GM19438 (cell line): ENCODE measurements at regions not wholly inside any gene's neighbourhood (a gene's known extent, or its start where the extent isn't known, plus 50 kb on each side); places are given as distances from the start of the nearest gene placed in this dataset.

Experiments
- ATAC-seq: cut with Tn5 transposase; IDR thresholded peaks from one replicate; pipeline ENCODE4 v1.9.1; 2021; ENCODE audit warnings: low read depth; ENCODE audit not compliant: unreplicated experiment

GRCh38 chr20:10857352-10858070 is 183.7 kb upstream of the JAG1 start:
- no peak for ATAC-seq

GRCh38 chr20:10861090-10861489 is 187.3 kb upstream of the JAG1 start:
- ATAC-seq: no peak

- ATAC-seq: no peak
Observed at GRCh38 chr20:10861619-10862018, 187.8 kb upstream of the JAG1 start.

DNA sequence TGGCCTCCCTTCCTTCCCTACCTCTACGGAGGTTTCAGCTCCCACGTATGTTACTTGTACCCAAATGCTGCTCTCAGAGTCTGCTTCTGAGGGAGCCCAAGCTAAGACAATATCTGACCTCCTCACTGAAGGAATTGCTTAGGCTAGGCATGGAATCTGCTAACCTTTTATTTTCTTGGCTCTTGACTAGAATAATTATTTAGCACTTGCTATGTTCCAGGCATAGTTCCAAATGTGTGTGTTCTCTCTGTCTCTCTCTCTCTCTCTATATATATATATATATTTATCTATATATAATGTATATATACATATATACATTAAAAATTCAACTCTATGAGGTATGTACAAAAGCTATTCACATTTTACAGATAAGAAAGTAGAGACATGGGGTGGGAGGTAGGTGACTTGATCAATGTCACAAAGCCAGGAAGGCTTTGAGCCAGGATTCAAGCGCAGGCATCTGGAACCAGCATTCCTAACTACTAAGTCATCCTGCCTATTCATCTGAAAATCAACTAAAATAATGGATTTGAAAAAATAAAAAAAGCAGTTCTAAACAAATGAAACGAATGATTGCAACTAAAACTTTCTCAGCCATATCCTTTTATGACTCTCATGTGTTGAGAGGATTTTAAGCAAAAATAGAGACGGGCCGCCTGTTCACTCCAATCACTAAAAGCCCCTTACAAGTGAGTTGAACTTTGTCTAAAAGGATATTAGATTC is 189.7 kb upstream of the JAG1 start:
- no peak for ATAC-seq

DNA sequence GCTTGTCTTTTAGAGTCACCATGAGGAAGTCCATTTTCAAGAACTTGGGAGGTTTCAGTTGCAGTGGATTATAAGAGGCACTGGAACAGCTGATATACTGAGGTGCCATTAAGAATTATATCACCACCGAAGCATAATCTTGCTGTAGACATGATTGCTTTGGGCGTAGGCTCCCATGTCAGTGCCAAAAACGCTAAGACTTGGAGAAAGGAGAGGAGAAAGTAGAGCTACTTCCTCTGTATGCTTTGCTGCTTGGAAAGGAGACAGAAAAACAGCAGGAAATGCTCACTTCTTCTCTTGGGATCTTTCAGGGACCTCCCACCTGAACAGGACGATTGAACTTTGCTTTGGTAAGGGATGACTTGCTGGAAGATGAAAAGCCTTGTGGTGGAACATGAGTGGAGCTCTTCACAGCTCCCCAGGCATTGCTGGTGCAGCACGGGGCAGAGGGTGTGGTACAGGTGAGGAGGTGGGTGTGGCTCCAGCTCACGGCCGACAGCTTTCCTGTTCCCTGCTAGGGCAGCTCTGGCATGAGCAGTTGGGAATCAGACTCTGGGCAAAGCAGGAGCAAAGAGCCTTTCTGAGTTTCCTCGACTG is 190.4 kb upstream of the JAG1 start:
- no peak for ATAC-seq

- ATAC-seq: no peak
Observed at GRCh38 chr20:10868299-10868698, 194.5 kb upstream of the JAG1 start.

DNA sequence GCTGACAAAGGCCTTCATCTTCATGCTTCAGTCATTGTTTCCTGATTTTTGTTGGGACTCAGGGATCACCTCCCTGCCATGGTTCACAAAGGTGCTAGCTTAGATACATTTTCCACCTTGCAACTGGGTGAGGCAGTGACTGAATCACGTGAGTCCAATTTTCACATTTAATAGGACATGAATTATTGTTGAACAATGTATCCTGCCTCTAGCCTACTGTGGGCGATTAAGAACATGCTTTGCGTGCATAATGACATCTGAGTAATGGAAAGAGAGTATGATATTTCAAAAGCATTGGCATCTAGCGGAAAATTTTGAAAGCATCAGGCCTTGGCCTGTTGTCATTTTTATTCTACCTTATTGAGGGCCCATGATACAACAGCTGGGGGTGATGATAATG is 199.2 kb upstream of the JAG1 start:
- ATAC-seq: no peak

- no peak for ATAC-seq
Observed at GRCh38 chr20:10875653-10876052, 201.9 kb upstream of the JAG1 start.

DNA sequence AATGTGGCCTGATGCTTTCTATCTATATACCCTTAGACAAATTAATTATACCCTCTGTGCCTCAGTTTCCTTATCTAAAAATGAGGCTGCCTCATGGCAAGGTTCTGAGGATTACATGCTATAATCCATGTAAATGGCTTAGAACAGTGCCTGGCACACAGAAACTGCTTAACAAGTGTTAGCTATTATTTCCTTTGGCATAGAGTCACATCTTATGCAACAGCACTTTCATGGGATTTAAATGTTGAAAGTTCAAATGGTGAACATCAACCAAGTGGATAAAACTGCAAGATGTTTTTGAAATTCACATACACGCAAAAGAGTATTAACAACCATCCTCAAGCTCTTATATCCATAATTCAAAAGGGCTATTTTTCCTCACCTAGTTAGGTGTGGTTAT is 202.8 kb upstream of the JAG1 start:
- no peak for ATAC-seq

DNA sequence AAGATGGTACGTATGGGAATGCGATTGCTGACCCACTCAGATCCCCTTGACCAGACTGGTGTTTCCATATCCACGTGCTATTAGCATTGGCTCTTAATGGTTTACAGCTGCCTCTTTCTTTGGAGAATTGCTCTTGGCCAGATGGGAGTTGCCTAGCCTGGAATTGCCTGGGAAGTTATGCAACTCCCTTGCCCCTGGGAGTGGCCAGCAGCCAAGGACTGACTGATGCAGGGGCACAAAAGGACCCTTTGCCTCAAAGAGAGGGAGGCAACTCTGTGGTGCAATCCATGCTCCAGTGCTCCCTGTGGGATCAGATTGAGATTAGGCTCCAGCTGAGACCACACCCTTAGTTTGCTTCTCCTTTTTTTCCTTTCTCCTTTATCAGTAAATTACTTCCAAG is 203.5 kb upstream of the JAG1 start:
- ATAC-seq: no peak

DNA sequence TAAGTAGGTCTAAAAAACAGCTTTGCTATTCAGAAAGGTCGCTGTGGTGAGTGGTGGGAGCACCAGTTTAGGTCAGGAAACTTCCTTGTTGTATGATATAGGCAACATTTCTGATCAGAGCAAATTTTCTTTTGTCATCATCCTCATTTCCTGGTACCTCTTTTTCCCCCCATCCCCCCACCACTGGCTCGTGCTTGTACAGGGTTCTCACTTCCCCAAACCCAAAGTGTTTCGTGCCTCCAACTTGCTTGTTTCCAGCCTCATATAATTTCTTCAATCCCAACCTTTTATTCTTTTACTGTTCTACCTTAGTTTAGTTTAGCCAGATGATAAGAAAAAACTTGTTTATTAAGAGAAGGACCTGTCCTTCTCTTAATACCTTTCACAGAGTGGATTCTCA is 209.4 kb upstream of the JAG1 start:
- no peak for ATAC-seq

DNA sequence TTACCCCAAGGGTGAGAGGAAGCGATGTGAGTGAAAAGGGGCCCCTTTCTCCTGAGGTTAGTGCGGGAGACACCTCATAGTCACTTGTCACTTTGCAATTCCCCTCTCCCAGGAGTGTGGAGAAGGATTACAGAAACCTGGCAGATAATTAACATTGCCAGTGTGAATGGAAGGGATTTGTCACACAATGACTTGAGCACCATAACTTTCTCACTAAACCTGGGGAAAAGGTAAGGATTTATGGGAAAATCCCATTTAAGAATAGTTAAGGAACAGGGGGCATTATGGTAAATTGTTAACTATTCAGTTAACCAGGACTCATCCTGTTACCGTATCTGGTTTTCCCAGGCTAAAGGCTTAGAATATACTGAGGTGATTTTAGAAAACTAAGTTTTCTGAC is 219.5 kb upstream of the JAG1 start:
- no peak for ATAC-seq

- no peak for ATAC-seq
Observed at GRCh38 chr20:10897336-10897735, 223.5 kb upstream of the JAG1 start.

DNA sequence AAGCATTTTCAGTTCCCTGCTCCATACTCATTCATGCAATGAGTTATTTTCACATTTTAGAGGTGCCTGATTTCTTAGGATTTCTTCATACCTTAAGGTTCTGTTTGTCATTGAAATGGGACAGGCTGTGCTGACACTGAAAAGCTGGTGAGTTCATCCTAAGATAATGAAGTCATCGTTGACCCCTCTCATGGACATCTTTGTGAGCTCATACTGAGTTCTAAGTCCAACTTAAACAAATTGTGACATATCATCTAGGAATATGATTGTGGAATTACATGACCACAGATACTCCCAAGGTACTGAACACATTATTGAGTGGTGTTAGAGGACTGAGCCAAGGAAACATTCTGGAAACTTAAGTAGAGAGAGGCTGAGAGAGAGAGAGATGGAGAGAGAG is 224.8 kb upstream of the JAG1 start:
- no peak for ATAC-seq

DNA sequence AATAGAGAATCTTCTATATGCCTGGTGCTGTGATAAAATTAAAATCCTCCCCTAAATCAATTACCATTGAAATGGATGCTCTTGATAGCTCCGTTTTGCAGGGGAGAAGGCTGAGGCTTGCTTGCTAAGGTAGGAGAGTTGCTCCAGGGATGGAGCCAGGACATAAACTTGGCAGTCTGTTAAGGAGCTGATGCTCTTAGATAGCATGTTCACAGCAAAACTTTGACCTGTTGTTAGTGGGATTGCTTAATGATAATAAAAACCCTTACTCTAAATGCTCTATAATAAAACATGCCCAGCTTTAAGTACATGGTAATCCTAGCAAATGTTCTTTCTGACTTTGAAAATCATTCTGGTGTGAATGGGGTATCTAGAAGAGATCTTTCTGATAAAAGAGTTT is 228.4 kb upstream of the JAG1 start:
- ATAC-seq: no peak

- ATAC-seq: no peak
Observed at GRCh38 chr20:10902576-10903282, 228.9 kb upstream of the JAG1 start.

- no peak for ATAC-seq
Observed at GRCh38 chr20:10906834-10907233, 233.0 kb upstream of the JAG1 start.

- no peak for ATAC-seq
Observed at GRCh38 chr20:10909803-10910202, 236.0 kb upstream of the JAG1 start.

GRCh38 chr20:10910535-10911178 is 236.9 kb upstream of the JAG1 start:
- ATAC-seq: no peak

- ATAC-seq: no peak
Observed at GRCh38 chr20:10911298-10911697, 237.5 kb upstream of the JAG1 start.

GRCh38 chr20:10915815-10916214 is 242.0 kb upstream of the JAG1 start:
- ATAC-seq: no peak
